ENCODE measurements at regions not wholly inside any gene's neighbourhood (a gene's known extent, or its start where the extent isn't known, plus 50 kb on each side); places are given as distances from the start of the nearest gene placed in this dataset.

DNA sequence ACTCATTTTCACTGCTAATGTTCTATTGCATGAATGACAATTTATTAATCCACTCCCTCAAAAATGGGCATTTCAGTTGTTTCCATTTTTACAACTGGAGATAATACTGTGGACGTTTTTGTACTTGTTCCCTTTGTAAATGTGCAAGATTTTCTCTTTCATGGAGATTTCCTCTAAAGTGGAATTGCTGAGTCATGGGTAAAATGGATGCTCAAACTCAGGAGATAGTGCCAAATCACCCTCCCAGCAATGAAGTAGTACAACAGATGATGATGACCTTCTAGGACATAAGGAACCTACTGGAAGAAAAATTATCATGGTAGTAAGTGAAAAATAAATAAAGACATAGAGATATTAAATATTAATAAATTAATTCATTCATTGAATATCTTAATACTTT is 460.8 kb upstream of the CHST9 start:
- DNase-seq (ENCODE audit: low spot score) (no peak), FAIRE-seq (no peak)

DNA sequence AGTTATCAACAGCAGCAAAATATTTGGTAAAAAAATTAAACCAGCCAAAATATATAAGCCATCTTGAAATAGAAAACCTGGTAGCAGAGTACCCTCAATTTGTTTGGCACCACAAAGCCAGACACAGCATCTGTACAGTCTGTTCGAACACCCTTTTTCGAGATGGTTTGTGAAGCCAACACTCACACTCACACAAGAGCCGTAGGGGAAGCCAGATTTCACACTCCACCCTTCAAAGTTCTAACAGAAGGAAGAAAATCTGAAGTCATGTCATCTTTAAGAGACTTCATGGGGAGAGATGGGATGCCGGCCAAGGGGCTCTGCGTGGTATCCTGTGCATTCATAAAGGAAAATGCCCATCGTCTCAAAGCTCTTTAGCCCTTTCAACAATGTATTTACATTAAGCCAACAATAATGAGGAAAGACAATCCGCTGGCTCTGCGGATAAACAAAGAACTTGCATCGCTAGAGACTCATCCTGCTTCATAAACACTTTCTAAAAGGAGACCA is 451.5 kb upstream of the CHST9 start:
- no peak for FAIRE-seq
- no peak for DNase-seq (ENCODE audit: low spot score)

DNA sequence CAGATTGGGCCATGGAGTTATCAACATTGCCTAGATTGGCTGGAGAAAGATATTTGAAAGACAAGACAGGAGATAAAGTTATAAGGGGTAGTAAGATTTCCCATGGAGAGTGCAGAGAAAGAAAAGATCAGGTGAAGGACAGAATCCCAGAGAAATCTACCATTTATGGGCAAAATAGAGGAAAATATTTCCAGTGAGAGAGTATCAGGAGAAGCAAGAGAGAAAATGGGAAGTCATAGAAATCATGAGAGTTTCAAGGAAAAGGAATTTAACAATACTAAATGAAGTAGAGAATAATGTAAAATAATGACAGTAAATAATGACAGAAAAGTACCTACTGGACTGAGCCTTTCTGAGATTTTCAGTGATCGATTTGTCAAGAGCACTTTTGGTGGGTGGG is 447.6 kb upstream of the CHST9 start:
- no peak for FAIRE-seq
- DNase-seq (ENCODE audit: low spot score): no peak

DNA sequence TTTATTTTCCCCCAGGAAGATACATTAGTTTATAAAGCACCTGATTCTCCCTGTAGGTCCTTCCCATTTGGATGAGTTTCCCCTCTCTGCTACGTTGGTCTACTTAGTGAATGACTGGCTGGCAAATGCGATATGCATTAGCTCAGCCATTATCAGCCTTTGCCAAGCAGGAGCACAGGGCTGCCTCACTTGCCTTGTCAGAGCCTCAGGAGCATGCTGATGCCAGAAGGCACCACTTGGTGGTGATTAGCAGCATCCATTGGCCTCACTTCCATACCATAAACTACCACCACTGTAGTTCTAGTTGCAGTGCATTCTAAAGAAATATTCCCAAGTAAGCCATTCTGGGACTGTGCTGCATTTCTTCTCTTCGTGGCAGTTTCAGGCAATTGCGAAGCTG is 442.8 kb upstream of the CHST9 start:
- DNase-seq (ENCODE audit: low spot score) (no peak), FAIRE-seq (no peak)

DNA sequence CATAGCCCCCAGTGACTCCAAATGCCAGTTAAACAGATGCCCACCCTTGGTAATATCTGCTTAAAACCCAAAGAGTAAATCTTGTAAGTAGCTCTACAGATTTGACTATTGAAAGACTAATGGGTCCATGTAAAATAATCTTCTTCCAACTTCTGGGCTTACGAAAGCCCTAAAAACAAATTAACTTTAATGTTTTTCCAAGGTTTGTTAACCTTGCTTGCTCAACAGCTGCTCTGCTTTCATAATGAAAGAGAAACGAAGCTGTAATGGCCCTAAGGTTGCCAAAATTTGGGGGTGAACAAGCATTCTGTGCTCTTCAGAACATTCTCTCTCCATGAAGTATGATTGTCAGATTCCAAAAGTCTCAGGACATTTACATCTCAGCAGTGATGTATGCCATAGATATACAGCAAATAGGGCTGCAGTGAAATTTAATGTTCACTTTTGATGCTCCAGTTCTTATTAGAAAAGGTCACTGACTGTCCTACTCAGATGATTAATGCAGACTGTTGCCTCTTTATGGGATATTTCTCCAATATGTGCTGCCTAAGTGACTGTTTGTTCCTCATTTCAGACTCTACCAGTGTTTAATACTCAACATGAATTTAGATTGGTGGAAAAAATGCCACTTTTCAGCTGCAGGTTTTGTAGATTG is 436.3 kb upstream of the CHST9 start:
- no peak for DNase-seq (ENCODE audit: low spot score)
- no peak for FAIRE-seq

DNA sequence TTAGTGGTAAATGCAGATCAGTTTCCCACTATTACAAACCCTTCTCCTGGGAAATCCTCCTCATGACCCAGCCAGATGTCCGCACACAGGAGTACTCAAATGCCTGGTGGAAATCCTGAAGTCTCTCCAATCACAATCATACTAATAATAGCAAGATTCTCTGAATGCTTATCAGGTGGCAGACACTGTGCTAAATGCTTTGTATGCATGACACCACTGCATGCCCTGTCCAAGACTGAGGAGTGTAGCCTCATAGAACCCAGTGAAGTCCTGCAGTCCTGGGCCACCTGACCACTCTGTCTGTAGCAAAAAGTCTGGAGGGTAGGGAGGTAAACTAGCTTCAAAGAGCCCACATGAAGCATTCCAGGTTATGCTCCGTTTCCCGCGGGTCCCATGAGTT is 434.8 kb upstream of the CHST9 start:
- FAIRE-seq: no peak
- no peak for DNase-seq (ENCODE audit: low spot score)

DNA sequence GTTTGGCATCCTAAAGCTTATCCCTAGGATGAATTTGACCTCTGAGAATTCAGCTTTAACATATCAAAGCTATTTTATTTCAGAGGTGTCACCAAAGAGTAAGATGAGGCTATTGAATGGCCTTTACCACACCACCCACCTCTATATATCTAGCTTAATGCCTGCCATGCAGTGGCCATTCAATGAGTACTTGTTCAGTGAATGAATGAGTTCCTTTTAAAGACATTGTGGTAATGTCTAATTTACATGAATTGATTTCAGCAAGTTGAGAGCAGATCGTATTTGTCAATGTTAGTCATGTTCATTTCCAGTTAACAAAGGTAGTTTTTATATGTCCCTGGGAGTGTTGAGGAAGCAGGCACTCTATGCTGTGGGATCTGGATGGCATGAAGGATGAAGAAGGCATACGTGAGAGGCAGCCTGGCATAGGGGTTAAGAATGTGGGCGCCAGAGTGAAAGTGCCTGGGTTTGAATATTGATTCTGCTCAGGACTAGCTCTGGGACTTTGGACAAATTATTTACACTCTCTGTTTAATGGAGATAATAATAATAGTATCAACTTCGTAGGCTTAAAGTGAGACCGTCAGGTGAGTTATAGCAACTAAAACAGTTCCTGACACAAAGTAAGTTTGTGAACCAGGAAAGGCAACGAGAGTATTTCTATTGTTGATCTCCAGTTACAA is 434.1 kb upstream of the CHST9 start:
- FAIRE-seq (no peak), DNase-seq (ENCODE audit: low spot score) (no peak)

DNA sequence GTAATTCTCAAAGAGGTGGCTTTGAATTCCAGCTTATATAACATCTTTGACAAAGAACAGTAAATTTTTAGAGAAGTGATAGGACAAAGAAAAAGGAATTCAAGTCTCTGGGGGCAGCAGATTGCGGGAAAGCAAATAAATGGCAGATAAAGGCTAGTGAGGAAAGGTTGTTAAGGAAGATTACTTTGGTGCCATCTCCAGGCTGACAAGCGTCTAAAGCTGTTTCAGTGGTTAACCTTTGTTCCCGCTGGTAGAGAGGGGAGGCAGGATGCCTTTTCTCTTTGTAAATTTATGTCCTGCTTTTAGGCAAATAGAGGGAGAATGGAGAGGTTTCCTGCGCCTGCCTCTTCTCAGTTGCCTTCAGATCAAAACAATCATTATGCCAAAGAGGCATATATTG is 431.2 kb upstream of the CHST9 start:
- DNase-seq (ENCODE audit: low spot score): no peak
- no peak for FAIRE-seq

DNA sequence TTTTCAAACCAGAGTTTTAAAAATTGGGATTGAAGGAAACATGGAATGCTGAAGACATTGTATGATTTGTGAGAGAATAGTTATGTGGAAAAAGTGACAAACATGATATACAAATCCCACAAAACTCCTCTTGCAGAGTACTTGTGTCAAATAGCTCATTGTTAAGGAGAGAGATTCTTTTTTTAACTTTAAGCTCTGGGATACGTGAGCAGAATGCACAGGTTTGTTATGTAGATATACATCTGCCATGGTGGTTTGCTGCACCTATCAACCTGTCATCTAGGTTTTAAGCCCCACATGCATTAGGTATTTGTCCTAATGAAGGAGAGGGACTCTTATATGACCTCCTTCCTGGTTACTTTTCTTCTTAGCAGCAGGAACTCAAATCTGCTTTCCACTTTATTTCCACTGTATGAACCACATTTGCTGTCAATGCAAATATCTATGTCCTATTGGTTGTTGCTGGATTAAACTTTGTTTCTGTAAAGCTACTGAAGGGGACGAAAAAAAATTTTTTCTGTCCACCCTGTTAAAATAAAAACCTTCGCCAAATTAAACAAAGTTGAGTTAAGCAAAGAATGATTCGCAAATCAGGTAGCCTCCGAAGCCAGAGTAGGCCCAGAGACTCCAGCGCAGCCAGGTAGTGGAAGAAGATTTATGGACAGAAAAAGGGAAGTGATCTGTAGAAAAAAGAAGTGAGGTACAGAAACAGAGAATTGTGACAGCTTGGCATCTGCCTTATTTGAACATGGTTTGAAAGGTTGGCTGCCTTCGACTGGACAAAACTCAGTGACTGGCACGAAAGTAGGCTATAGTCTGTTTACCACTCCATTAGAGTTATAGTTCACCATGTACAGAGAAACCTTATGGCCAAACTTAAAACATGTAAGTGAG is 430.1 kb upstream of the CHST9 start:
- no peak for DNase-seq (ENCODE audit: low spot score)

DNA sequence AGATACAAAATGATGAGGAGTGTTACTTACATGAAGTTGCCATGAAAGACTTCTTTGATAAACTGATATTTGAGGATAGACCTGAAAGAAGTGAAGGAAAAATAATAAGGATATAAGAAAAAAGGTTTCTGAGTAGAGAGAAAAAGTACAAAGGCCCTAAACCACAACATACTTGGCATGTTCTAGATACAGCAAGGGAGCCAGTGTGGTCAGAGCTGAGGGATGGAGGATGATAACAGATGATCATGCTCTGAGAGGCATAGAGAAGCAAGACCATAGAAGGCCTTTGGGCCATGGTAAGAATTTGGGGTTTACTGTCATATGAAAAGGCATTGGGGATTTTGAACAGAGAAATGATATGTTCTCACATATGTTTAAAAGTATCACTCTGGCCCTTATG is 424.1 kb upstream of the CHST9 start:
- DNase-seq (ENCODE audit: low spot score) (no peak), FAIRE-seq (no peak)

More for the DNA sequence above, 430.1 kb upstream of the CHST9 start:
- FAIRE-seq: no peak

DNA sequence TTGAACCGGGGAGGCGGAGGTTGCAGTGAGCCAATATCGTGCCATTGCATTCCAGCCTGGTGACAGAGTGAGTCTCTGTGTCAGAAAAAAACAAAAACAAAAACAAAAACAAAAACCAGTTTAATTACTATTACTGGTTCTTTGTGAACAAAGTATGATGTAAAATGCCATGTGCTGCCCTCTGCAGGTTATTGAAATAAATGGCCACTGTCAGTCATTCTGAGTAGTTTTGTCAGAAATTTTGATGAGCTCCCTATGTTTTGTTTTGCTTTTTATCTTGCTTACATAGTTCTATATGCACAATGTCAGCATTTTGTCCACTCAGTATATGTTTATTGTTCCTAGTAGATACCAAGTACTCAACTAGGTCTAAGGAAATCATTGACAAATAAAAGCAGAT is 423.6 kb upstream of the CHST9 start:
- no peak for DNase-seq (ENCODE audit: low spot score)
- no peak for FAIRE-seq

DNA sequence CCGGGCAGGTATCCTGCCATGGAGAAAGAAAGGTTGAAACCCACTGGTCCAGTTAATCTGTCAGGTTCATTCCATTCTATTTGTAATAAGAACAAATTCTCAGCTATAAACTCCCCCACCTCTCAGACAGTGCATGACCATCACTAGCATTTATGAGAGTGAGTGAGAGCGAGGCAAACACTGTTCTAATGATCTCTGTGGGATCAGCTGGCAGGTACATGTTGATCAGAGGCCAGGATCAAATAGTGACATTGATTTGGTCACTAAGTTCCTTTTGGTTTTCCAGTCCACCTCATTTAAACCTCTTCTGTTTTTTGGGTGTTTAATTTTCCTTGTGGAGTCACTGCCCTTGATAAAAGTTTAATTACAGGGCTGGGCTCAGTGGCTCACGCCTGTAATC is 423.1 kb upstream of the CHST9 start:
- DNase-seq (ENCODE audit: low spot score) (no peak), FAIRE-seq (no peak)

DNA sequence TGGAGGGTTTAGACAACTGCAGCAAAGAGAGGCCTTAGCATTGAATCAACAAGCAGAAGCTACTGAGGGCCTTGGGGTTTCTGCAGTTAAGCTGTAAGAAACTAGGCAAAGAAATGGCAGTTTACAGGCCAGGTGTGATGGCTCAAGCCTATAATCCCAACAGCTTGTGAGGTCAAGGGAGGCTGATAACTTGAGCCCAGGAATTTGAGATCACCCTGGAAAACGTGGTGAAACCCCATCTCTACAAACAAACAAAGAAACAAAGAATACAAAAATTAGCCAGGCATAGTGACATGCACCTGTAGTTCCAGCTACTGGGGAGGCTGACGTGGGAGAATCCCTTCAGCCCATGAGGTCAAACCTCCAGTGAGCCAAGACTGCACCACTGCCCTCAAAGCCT is 421.6 kb upstream of the CHST9 start:
- no peak for DNase-seq (ENCODE audit: low spot score)
- no peak for FAIRE-seq

DNA sequence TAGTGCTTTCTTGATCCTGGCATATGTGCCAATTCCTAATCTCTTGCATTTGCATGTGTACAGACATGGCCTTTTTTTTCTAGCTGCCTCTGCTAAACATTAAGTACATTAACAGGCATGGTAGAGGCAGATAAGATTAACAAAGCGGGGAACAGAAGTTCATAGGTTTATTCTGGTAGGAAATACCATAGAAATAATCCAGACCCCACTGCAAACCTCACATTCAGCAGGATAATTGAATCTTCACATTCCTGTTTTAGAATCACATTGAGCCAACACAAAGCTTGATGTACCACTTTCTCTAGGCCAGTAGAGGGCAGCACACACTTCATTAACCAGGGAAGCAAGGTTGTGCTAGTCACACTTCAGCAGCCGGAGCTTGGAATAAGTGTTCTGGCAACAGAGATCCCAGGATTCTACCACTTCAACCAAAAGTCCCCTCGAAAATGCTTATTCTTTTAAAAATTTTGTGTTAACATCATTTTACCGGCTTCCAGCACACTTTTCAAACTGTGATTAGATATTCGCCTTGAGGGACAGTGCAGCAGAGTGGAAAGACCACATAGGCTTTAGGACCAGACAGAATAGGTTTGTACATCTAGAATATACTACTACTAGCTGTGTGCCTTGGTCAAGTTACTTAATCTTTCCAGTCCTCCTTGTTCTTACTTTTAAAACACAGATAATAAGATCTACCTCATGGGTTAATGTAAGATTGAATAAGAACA is 420.2 kb upstream of the CHST9 start:
- FAIRE-seq (no peak), DNase-seq (ENCODE audit: low spot score) (peak; percentile 26)

DNA sequence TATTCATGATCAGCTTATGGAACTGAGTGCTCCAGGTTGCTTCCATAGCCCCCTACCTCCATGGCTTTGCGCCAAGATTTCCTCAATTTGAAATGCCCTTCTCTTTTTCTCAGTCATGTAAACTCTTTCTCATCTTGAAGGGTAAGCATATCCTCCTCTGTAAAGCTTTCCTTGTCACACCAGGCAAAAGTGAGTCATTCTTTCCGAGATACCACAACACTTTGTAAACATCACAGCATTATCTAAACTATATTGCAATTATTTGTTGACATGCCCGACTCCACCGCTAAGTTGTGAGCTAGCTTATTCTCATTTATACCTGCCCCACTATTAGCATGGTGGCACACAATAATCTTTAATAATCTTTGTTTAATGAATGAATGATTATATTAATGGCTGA is 419.5 kb upstream of the CHST9 start:
- no peak for FAIRE-seq
- DNase-seq (ENCODE audit: low spot score): peak; percentile 2

DNA sequence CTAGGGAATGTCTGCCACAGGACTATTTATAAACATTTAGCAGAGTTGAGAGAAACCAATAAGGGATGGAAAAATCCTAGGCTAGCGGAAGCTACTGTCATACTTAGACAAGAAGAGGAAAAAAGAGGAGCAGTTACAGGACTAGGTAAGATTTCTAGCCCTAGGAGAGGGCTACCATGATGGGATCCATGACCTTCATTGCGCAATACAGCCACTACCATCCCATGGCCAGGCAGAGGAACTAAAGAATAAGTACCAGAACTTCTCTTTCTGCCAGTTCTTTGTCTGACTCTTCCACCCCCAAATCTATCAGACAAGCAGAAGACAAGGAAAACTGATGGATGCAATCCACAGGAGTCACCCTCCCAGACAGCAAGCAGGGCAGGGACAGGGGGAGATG is 417.0 kb upstream of the CHST9 start:
- FAIRE-seq: no peak
- no peak for DNase-seq (ENCODE audit: low spot score)

DNA sequence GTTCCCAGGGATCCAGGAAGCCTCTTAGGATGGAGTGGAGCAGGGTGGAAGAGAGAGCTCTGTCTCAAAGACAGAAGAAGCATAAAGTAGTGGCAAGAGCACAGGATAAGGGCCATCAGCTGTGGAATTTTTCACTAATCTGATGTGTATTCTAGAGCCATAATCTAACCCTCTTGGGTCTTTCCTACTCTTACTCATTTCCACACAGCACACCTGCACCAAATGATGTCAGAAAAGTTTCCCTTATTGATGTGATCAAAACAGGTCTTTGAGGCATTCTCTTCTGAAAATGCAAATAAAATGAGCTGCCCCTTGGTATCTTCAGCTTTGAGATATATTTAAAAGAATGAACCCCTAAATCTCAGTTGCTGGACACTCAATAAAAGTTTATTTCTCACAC is 415.1 kb upstream of the CHST9 start:
- DNase-seq (ENCODE audit: low spot score) (no peak), FAIRE-seq (no peak)

DNA sequence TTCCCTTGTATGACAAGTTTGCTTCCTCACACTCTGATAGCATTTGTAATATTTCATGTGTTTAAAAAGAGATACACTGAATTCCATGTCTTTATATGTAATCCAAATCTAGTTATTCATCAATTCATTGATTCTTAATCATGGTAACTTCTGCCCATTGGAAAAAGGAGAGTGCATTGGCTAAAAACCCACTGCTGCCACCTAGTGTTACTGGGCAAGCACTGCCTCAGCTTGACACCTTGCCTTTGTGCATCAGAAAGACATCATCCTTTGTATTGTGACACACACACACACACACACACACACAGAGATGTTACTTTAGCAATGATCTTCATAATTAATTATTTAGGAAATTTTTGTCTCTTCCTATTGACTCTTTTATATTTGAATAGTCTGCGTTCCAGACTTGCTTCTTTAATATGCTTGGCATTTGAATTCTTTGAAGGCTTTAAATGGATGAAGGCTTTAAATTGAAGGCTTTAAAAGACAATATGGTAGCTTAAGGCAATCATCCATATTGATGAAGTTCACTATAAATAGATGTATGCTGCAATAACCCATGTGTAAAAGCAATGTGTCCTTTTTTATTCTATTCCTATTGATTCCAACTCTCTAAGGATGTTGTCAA is 414.2 kb upstream of the CHST9 start:
- DNase-seq (ENCODE audit: low spot score) (peak; percentile 17), FAIRE-seq (no peak)

DNA sequence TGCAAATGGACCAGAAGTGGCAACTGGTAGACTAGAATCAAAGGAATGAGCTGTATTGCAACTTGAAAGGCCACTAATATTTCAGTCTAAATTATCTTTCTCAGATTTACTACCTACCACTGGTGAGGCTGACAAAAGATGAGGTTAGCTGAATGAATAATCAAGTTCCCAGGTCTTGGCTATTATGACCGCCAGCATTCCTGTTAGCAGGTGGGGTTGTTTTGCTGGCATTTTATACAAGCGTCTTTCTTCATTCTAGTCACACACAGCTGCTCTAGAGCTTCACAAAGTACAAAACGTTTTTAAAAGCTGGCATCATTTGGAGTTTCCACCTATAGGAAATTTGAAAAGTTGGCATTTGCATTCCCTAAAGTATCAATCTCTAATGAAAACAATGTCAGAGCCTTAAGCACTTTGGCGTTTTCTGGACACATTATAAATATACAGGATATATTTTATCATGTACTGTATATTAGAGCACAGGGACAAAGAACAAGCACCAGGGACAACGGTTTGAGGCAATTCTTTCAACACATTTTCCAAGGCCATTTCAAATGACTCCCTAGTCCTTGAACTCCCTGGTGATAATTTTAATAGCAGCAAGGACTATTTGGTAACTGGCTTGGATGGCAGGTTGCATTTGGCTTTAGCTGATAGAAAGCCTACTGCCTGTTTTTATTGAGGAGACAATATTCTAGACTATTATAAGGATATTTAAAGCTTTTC is 410.2 kb upstream of the CHST9 start:
- no peak for DNase-seq (ENCODE audit: low spot score)
- FAIRE-seq: no peak

DNA sequence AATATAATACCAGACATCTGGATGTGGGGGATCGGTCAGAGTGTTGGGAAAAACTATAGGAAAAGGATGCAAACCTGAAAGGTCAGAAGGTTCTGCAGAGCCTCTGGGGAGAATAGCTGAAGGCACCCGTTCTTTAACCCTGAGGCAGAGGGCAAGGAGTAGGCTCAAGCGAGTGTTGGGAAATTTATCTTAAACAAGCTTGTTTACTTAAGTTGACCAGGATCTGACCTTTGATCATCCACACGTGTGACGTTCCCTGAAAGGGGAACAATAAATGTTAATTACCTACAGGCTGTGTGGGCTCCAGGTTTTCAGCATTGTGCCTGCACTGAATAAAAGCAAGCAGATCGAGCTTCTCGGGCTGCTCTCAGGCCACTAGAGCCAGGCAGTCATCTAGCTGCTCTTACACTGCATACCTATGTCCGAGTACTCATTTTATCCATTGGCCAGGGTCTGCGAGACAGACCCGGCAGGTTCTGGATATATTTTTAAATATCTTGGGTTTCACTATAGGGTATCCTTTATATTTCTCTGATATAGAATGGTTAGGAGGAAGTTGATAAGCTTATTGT is 400.6 kb upstream of the CHST9 start:
- no peak for DNase-seq (ENCODE audit: low spot score)
- FAIRE-seq: no peak
